Lower leg skin (tissue), 4 donors: ENCODE measurements at regions not wholly inside any gene's neighbourhood (a gene's known extent, or its start where the extent isn't known, plus 50 kb on each side); places are given as distances from the start of the nearest gene placed in this dataset.

Source experiments
- DNase-seq, 2 donors: peaks; one replicate each; pipeline ENCODE4 v3.0.0-alpha.2; 2019; ENCODE audit warnings: low spot score in 2 of 2
- H3K4me3 ChIP-seq: fragments of 200-600 bp; sonication (generic); 2 replicates; pipeline ENCODE4 v1.5.1; 2017; ENCODE audit warnings: mild to moderate bottlenecking, low read depth; ENCODE audit not compliant: poor library complexity, severe bottlenecking
- CTCF ChIP-seq, 3 donors: fragments of 450-650 bp; IDR thresholded peaks; one replicate each; pipeline ENCODE4 v1.5.1; 2016; ENCODE audit warnings: antibody characterized with exemption in 3 of 3, mild to moderate bottlenecking in 3 of 3, moderate library complexity in 2 of 3
- POLR2A ChIP-seq, 2 donors: fragments of 450-650 bp; IDR thresholded peaks; one replicate each; pipeline ENCODE4 v1.6.1; 2016 to 2017; ENCODE audit warnings: antibody characterized with exemption in 2 of 2, mild to moderate bottlenecking in 1 of 2, moderate library complexity in 1 of 2
- WGBS, 2 donors: methylation state at CpG; one replicate each; pipeline ENCODE4 v1.1.5; 2018; 5-methylcytosine and 5-hydroxymethylcytosine counted together
- intact Hi-C: fragments of 100-400 bp; cut with DNase I; formaldehyde crosslinking; loops from one replicate; pipeline ENCODE4 v1.15.0; 2023; ENCODE audit warnings: low total_unique reads

DNA sequence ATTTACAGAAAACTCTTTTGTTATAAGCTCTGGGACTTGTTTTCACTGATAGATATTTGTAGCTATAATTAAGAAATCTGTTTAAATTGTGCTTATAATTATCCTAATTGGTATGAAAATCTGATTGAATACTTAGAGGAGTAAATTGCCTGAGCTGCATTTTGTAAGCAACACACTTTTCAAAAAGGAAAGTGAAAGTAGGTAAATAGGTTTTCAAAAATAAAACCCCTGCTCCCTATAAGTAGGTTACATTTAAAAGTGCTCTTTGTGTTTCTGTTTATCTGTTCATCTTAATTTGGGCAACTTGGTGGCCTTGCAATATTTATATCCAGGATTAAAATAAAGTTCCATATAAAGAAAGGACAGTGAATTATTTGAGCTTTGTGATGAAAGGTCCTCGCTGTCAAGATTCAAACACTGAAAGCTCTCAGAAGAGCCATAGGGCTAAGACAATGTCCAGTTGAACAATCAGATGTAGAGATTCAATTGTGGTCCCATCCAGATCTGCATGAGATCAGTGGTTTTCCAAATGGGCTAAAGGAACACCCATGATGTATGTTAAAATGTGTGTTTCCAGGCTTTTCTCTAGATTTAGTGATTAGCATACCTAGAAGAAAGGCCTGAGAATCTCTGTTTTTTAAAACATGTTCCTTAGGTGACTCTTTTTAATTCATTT, 371.6 kb downstream of the RPRM start:
- WGBS, 2 donors = 91 to 92% methylated on average over 1 of the region's 1 CpG
- intact Hi-C loops = no loop called here
- no peak overlapping the region for H3K4me3 ChIP-seq
- TF ChIP-seq POLR2A (IDR thresholded peaks at IDR 0.05) (no peak), CTCF (IDR thresholded peaks at IDR 0.05) (no peak)
- no peak for DNase-seq

GRCh38 chr2:153105829-153106578, 372.6 kb downstream of the RPRM start:
- H3K4me3 ChIP-seq = no peak overlapping the region
- no peak for TF ChIP-seq CTCF (IDR thresholded peaks at IDR 0.05)
- no peak for TF ChIP-seq POLR2A (IDR thresholded peaks at IDR 0.05)
- WGBS, 2 donors = 52 to 59% methylated on average over 2 of the region's 2 CpGs
- no peak for DNase-seq
- intact Hi-C loops = no loop called here

DNA sequence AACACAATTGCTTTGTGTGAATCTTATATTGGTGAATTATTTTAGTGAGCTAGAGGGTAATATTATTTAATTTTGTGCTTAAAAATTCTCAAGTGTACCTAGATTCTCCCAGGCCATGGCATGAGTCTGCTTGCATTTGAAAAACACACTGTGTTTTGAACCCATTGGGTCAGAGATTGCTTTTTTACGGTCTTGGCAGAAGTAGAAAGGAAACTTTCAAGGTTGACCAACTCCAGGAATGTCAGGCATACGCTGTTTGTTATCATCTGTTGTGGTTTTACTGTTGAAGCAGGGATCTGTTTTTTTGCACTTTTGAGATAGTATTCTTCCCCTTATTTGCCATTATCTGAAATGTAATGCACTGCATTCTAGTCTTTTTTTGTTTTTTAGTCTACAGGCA, 377.4 kb downstream of the RPRM start:
- 37% methylated on average over 2 of the region's 2 CpGs for WGBS, 2 donors
- TF ChIP-seq CTCF (IDR thresholded peaks at IDR 0.05) = no peak
- TF ChIP-seq POLR2A (IDR thresholded peaks at IDR 0.05) = no peak
- no peak overlapping the region for H3K4me3 ChIP-seq
- intact Hi-C loops = no loop called here
- no peak for DNase-seq

DNA sequence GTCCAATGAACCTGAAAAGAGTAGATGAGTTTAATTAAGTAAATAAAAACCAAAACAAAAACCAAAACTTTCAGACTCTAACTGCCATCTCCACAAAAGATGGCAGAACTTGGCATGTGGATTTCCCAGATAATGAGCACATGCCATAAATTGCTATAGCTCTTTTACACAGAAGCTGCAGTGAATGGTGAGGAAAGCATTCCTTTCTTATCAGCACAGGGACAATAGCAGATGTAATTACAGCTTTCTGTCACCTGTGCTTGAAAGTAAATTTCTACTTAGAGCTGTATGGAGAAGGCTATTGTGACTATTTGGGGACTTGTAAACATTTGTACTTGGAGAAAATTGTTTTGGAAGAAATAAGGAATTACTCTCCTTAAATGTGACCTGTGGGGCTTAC, 378.4 kb downstream of the RPRM start:
- intact Hi-C loops = no loop called here
- no peak for DNase-seq
- TF ChIP-seq POLR2A (IDR thresholded peaks at IDR 0.05) = no peak
- TF ChIP-seq CTCF (IDR thresholded peaks at IDR 0.05) = no peak
- no peak overlapping the region for H3K4me3 ChIP-seq

GRCh38 chr2:153098073-153098472, 379.7 kb downstream of the ARL6IP6 start:
- H3K4me3 ChIP-seq = no peak overlapping the region
- intact Hi-C loops = no loop called here
- TF ChIP-seq POLR2A (IDR thresholded peaks at IDR 0.05) (no peak), CTCF (IDR thresholded peaks at IDR 0.05) (no peak)
- DNase-seq = no peak
